GM19043 (cell line): ENCODE measurements at regions not wholly inside any gene's neighbourhood (a gene's known extent, or its start where the extent isn't known, plus 50 kb on each side); places are given as distances from the start of the nearest gene placed in this dataset.
"Not testable (repeated sequence)": the region's sequence is repeated elsewhere in the genome, so short reads cannot be mapped to it uniquely, and the experiment has no call there.

ENCODE experiments used
- ATAC-seq: cut with Tn5 transposase; IDR thresholded peaks from one replicate; pipeline ENCODE4 v1.9.1; 2021; ENCODE audit warnings: low read depth; ENCODE audit not compliant: unreplicated experiment

DNA sequence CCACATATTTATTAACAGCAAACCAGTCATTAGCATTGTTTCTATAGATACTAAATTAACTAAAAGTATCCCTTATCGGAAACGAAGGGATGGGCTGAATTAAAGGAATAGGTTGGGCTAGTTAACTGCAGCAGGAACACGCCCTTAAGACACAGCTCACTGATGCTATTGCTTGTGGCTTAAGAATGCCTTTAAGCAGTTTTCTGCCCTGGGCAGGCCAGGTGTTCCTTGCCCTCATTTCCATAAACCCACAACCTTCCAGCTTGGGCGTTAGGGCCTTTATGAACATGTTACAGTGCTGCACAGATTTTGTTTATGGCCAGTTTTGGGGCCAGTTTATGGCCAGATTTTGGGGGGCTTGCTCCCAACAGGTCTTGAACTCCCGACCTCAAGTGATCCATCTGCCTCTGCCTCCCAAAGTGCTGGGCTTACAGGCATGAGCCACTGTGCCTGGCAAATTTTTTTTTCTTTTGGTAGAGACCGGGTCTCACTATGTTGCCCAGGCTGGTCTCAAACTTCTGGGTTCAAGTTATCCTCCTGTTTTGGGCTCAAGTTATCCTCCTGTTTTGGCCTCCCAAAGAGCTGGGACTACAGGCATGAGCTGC lies 90.1 kb upstream of the GRIN2A start:
- not testable (repeated sequence) for ATAC-seq

- peak; percentile 75 for ATAC-seq
Observed at GRCh38 chr16:10275214-10275996, 93.2 kb upstream of the GRIN2A start.

DNA sequence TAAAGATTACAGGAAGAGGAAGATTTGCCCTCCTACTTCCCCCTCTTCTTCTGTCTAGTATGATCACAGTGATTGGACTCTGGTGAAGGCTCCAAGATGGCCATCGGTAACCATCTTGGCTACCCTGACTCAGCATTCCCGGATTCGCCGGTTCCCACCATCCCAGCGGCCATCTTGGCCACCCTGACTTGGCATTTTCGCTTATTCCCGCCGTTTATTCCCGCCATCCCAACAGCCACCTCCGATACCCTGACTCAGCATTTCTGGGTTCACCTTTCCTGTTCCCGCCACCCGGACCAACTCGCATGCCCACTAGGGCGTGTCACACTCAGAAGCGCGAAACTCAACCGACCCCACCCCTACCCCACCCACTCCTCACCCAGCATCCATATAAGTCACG lies 95.4 kb upstream of the GRIN2A start:
- ATAC-seq = no peak

GRCh38 chr16:10280262-10281170 lies 98.3 kb upstream of the GRIN2A start:
- ATAC-seq = no peak

DNA sequence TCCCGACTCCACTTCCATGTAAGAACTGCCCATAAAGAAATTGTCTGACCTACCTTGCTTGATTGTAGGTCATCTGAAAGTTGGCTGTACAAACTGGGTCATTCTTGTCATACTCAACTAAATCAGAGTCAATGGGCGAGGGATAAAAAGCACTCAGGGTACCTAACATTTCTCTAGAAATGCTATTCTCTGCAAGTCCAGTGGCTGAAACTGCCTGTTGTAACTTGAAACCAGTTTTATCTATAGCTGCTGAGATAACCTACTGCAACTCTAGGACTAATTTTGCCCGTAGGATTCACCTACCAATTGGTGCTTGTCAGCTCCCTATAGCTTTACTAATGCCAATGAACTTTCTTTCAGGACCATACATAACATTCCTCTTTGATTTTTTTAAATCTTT lies 100.1 kb upstream of the GRIN2A start:
- no peak for ATAC-seq

DNA sequence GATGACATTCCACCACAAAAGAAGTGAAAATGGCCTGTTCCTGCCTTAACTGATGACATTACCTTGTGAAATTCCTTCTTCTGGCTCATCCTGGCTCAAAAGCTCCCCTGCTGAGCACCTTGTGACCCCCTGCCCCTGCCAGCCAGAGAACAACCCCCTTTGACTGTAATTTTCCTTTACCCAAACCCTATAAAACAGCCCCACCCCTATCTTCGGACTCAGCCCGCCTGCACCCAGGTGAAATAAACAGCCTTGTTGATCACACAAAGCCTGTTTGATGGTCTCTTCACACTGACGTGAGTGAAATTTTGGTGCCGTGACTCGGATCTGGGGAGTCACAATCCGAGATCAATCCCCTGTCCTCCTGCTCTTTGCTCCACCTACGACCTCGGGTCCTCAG lies 101.0 kb upstream of the GRIN2A start:
- ATAC-seq = not testable (repeated sequence)

- not testable (repeated sequence) for ATAC-seq
Observed at GRCh38 chr16:10290467-10291105, 95.3 kb upstream of the ATF7IP2 start.

GRCh38 chr16:10292197-10292596 lies 93.7 kb upstream of the ATF7IP2 start:
- ATAC-seq = not testable (repeated sequence)

DNA sequence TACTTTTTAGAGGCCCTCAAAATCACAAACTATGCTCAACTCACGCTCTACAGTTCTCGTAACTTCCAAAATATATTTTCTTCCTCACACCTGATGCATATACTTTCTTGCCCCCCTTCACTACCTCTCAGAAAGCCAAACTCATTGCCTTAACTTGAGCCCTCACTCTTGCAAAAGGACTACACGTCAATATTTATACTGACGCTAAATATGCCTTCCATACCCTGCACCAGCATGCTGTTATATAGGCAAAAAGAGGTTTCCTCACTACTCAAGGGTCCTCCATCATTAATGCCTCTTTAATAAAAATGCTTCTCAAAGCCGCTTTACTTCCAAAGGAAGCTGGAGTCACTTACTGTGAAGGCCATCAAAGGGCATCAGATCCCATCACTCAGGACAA lies 92.9 kb upstream of the ATF7IP2 start:
- not testable (repeated sequence) for ATAC-seq

DNA sequence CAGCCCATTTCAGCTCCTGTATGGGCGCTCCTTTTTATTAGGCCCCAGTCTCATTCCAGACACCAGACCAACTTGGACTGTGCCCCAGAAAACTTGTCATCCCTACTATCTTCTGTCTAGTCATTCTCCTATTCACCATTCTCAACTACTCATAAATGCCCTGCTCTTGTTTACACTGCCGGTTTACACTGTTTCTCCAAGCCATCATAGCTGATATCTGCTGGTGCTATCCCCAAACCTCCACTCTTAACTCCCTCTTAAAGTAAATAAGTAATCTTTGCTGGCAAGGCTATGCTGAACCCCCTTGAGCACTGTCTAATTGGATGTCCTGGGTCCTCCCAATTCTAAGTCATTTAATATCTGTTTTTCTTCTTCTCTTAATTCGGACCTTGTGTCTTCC lies 91.7 kb upstream of the ATF7IP2 start:
- ATAC-seq = not testable (repeated sequence)

DNA sequence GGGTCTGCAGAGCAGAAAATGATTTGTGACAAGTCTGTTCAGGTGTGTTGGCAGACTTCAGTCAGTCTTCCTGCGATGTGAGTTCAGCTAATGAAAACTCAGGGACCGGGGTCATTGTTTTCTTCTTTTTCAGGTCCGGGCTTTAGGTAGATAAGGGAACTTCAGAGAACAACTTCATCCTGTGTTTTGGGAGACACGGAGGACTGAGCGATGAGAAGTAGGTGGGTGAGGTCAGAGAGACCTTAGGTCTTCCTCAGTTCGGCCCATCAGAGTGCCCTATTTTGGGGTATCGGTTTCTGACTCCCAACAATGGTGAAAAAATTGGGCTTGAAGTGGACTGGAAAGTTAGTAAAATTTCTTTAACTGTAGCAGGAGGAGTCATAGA lies 88.9 kb upstream of the ATF7IP2 start:
- peak; percentile 8 for ATAC-seq

- ATAC-seq = peak; percentile 92
Observed at GRCh38 chr16:10297341-10298006, 88.4 kb upstream of the ATF7IP2 start.

- ATAC-seq = no peak
Observed at GRCh38 chr16:10300905-10301304, 85.0 kb upstream of the ATF7IP2 start.

DNA sequence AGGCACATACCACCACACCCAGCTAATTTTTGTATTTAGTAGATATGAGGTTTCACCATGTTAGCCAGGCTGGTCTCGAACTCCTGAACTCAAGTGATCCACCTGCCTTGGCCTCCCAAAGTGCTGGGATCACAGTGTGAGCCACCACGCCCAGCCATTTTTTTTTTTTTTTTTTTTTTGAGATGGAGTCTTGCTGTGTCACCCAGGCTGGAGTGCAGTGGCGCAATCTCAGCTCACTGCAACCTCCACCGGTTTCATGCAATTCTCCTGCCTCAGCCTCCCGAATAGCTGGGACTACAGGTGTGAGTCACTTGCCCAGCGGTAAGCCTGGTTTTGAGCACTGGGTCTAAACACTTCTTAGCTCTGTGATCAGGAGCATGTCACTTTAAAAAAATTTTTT lies 84.3 kb upstream of the ATF7IP2 start:
- not testable (repeated sequence) for ATAC-seq

DNA sequence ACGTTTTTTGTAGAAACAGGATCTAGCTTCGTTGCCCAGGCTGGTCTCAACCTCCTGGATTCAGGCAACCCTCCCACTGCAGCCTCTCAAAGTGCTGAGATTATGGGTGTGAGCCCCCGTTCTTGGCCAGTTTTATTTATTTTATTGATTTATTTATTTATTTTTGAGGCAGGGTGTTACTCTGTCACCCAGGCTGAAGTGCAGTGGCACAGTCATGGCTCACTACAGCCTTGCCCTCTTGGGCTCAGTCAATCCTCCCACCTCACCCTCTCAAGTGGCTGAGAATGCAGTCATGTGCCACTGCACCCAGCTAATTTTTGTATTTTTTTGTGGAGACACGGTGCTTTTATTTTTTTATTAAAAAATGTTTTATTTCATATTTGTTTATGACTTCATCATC lies 79.9 kb upstream of the ATF7IP2 start:
- no peak for ATAC-seq

GRCh38 chr16:10308305-10309193 lies 77.3 kb upstream of the ATF7IP2 start:
- no peak for ATAC-seq

DNA sequence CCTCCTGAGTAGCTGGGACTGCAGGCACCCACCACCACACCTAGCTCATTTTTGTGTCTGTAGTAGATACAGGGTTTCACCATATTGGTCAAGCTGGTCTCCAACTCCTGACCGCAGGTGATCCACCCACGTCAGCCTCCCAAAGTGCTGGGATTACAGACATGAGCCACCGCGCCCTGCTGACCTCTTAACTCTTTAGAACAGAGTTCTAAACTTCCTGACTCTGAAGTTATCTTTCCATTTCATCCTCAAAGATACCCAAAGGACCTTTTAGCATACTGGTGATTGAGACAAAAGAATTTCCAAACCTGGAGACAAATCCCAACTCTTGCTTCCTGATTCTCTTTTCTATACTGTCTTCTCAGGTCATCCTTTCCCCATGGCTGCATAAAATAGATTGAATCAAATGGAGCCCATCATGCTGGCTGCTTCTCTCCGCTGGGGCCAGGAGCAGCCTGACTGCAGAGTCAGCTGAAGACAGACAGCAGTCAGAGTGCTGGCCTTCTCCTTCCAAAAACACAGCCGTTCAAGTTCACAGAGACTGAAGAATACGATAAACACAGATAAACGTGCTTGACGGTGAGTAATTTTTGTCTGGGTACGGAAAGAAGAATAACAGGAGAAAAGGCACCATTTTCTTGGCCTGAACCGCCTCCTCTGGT lies 76.5 kb upstream of the ATF7IP2 start:
- ATAC-seq = no peak

- ATAC-seq = no peak
Observed at GRCh38 chr16:10312008-10312407, 73.9 kb upstream of the ATF7IP2 start.
